Endothelial cell of umbilical vein (primary cell): ENCODE measurements at regions not wholly inside any gene's neighbourhood (a gene's known extent, or its start where the extent isn't known, plus 50 kb on each side); places are given as distances from the start of the nearest gene placed in this dataset.

ENCODE experiments used
- BruUV-seq: library from RNA; stranded (reverse); fragments of 400-500 nt; replicated peaks from 2 replicates; lab custom pipeline; 2021; lab: Mats Ljungman, UMichigan
- CTCF ChIA-PET: fragments of 300-600, 350-600 bp; sonication (Branson Sonifier 250); formaldehyde crosslinking; loops from one replicate; lab custom pipeline; 2021; ENCODE audit warnings: antibody characterized with exemption, inconsistent platforms; lab: Charles Lee
- POLR2A ChIA-PET: fragments of 300-600, 350-600 bp; sonication (Branson Sonifier 250); formaldehyde crosslinking; loops from one replicate; lab custom pipeline; 2021; ENCODE audit warnings: antibody characterized with exemption, inconsistent platforms; lab: Charles Lee
- DNase-seq: peaks from one replicate; pipeline ENCODE4 v3.0.0-alpha.2; 2011; ENCODE audit warnings: low read depth, low spot score
- FAIRE-seq: peaks from 2 replicates; lab custom pipeline; 2011; peaks lifted over from hg19 to GRCh38; lab: Jason Lieb, UNC
- H2AFZ ChIP-seq: 2 replicates; pipeline ENCODE4 v1.6.0; 2012; ENCODE audit warnings: low read depth, low read length, control low read depth, inconsistent platforms
- H3K27ac ChIP-seq: 2 replicates; pipeline ENCODE4 v1.5.1; 2011; ENCODE audit warnings: low read depth, mild to moderate bottlenecking, control low read depth, low read length, moderate library complexity; ENCODE audit not compliant: insufficient read depth
- H3K27me3 ChIP-seq, 2 experiments: 2 replicates each; pipeline versions ENCODE4 v1.6.0 to v1.6.1; 2011; ENCODE audit warnings: low read length in 2 of 2, mixed read lengths in 1 of 2; ENCODE audit not compliant: control insufficient read depth in 2 of 2, insufficient read depth in 2 of 2
- H3K36me3 ChIP-seq, 2 experiments: 2 replicates in 1 of 2; 3 replicates in 1 of 2; pipeline ENCODE4 v1.5.1; 2011; ENCODE audit warnings: low read length in 2 of 2, mild to moderate bottlenecking in 1 of 2, moderate library complexity in 1 of 2; ENCODE audit not compliant: control insufficient read depth in 2 of 2, insufficient read depth in 2 of 2; ENCODE audit errors: extremely low read depth in 1 of 2
- H3K4me1 ChIP-seq: 3 replicates; pipeline ENCODE4 v1.5.1; 2011; ENCODE audit warnings: mild to moderate bottlenecking, low read length; ENCODE audit not compliant: control insufficient read depth, insufficient read depth; ENCODE audit errors: extremely low read depth
- H3K4me2 ChIP-seq: 2 replicates; pipeline ENCODE4 v1.6.1; 2011; ENCODE audit warnings: low read length, control low read depth, mixed read lengths; ENCODE audit not compliant: insufficient read depth
- H3K4me3 ChIP-seq, 3 experiments: fragments of 200-600 bp in 1 of 3; sonication (generic), shearing (Covaris generic) in 1 of 3; replicated peaks in 1 of 3; 2 replicates each; pipeline ENCODE4 v1.5.1; 2011 to 2016; ENCODE audit warnings: control low read depth in 3 of 3, low read length in 3 of 3, mild to moderate bottlenecking in 2 of 3, inconsistent platforms in 1 of 3, low read depth in 1 of 3, moderate library complexity in 1 of 3; ENCODE audit not compliant: insufficient read depth in 1 of 3
- H3K79me2 ChIP-seq: 2 replicates; pipeline ENCODE4 v1.6.0; 2012; ENCODE audit warnings: low read length, inconsistent platforms; ENCODE audit not compliant: control insufficient read depth, insufficient read depth
- H3K9ac ChIP-seq: replicated peaks from 2 replicates; pipeline ENCODE3; 2011; ENCODE audit warnings: low read length, control low read depth; ENCODE audit not compliant: insufficient read depth; ENCODE audit errors: extremely low read depth
- H3K9me1 ChIP-seq: replicated peaks from 3 replicates; pipeline ENCODE4 v1.6.0; 2011; ENCODE audit warnings: mild to moderate bottlenecking, low read length; ENCODE audit not compliant: control insufficient read depth, insufficient read depth; ENCODE audit errors: extremely low read depth
- H3K9me3 ChIP-seq: replicated peaks from 2 replicates; pipeline ENCODE4 v1.5.1; 2012; ENCODE audit warnings: low read length, inconsistent platforms; ENCODE audit not compliant: control insufficient read depth, insufficient read depth
- H4K20me1 ChIP-seq: replicated peaks from 2 replicates; pipeline ENCODE3; 2011; ENCODE audit warnings: mild to moderate bottlenecking, low read length; ENCODE audit not compliant: control insufficient read depth, insufficient read depth; ENCODE audit errors: extremely low read depth
- EZH2 ChIP-seq: IDR thresholded peaks from 2 replicates; pipeline ENCODE4 v1.6.1; 2012; ENCODE audit warnings: borderline replicate concordance, low read depth, mild to moderate bottlenecking, moderate library complexity, low read length, inconsistent platforms; ENCODE audit not compliant: severe bottlenecking
- FOS ChIP-seq: IDR thresholded peaks from 2 replicates; pipeline ENCODE4 v1.6.1; 2011; ENCODE audit warnings: mild to moderate bottlenecking, low read length, moderate library complexity, borderline replicate concordance; ENCODE audit not compliant: insufficient read depth
- MYC ChIP-seq: IDR thresholded peaks from one replicate; pipeline ENCODE4 v1.6.1; 2011; ENCODE audit warnings: mild to moderate bottlenecking, low read depth, low read length
- POLR2A ChIP-seq: IDR thresholded peaks from 2 replicates; pipeline ENCODE4 v1.6.1; 2012; ENCODE audit warnings: low read depth, mild to moderate bottlenecking, control low read depth, low read length
- dilution Hi-C: fragments of 300-500 bp; cut with MboI; formaldehyde crosslinking; loops from one replicate; pipeline ENCODE4 v1.15.0; 2019; ENCODE audit warnings: low sequenced_read_pairs; ENCODE audit not compliant: extremely low pct_ligation_motif_present
- intact Hi-C: fragments of 100-400 bp; cut with micrococcal nuclease; formaldehyde crosslinking; loops from one replicate; pipeline ENCODE4 v1.10.0; 2022
- TF ChIP-seq, protein P1 (sequence below), 2 donors: IDR thresholded peaks; 1 replicate in 1 of 2; 2 replicates in 1 of 2; pipeline ENCODE4 v1.5.1; 2011; ENCODE audit warnings: low read length in 2 of 2, mild to moderate bottlenecking in 2 of 2, moderate library complexity in 2 of 2, control low read depth in 1 of 2, inconsistent platforms in 1 of 2, low read depth in 1 of 2; ENCODE audit not compliant: insufficient read depth in 1 of 2; ENCODE audit errors: extremely low read depth in 1 of 2

DNA sequence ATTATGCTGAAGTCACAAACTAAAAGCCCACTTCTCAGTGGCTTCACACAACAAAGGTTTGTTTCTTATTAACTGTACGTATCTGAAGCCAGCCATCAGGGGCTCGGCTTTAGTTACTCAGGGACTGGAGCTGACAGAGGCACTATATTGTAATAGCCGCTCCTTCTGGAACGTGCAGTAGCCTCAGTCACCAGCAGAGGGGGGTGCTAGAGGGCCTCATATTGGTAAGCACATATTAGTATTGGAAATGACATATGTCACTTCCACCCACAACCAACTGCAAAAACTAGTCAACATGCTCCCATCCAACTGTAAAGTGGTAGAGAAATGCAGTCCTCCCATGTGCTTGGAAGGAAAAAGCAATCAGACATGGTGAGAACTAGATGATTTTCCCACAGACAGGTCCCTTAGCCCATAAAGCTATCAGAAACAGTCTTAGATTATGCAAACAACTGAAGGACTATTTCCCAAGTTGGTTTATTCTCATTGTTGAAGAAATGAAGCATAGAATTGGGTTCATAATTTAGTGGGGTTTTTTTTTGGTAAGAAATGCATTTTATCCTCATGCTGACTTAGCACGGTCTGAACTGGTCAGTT, 183.6 kb upstream of the G2E3 start:
- intact Hi-C loops: loop anchor here (1.0 to 5.0 kb wide), 2 partner anchors 67 to 147 kb away; no protein-coding TSS in a partner anchor
- no peaks in the 10 kb centered on the region for H3K27me3 ChIP-seq
- ChIA-PET POLR2A (no interaction called here), CTCF (interaction anchor here (0.6 to 3.9 kb wide), 16 partner anchors 8 to 1879 kb away, joined by 3 to 32 read pairs (median 3); no protein-coding TSS in a partner anchor)
- dilution Hi-C loops: no loop called here
- no peaks in the 10 kb centered on the region for H4K20me1 ChIP-seq
- FAIRE-seq (peak; percentile 74), DNase-seq (peak; percentile 68)
- no peaks in the 10 kb centered on the region for H3K79me2 ChIP-seq
- H2AFZ ChIP-seq: no peak overlapping the region
- H3K36me3 ChIP-seq: no peaks in the 10 kb centered on the region
- no peaks in the 10 kb centered on the region for H3K9me3 ChIP-seq
- H3K9ac ChIP-seq: no peak overlapping the region
- no peaks in the 10 kb centered on the region for H3K9me1 ChIP-seq
- no peaks in the 10 kb centered on the region for H3K4me1 ChIP-seq
- H3K4me3 ChIP-seq: no peak overlapping the region
- no peak for TF ChIP-seq MYC
- no peak for TF ChIP-seq EZH2
- TF ChIP-seq, protein P1, sequence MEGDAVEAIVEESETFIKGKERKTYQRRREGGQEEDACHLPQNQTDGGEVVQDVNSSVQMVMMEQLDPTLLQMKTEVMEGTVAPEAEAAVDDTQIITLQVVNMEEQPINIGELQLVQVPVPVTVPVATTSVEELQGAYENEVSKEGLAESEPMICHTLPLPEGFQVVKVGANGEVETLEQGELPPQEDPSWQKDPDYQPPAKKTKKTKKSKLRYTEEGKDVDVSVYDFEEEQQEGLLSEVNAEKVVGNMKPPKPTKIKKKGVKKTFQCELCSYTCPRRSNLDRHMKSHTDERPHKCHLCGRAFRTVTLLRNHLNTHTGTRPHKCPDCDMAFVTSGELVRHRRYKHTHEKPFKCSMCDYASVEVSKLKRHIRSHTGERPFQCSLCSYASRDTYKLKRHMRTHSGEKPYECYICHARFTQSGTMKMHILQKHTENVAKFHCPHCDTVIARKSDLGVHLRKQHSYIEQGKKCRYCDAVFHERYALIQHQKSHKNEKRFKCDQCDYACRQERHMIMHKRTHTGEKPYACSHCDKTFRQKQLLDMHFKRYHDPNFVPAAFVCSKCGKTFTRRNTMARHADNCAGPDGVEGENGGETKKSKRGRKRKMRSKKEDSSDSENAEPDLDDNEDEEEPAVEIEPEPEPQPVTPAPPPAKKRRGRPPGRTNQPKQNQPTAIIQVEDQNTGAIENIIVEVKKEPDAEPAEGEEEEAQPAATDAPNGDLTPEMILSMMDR (IDR thresholded peaks at IDR 0.05; ENCODE audit: extremely low read depth in 1 of 2, insufficient read depth in 1 of 2, low read depth in 1 of 2, low read length in 2 of 2): peak; percentile 80 to 86
- no peak for TF ChIP-seq POLR2A
- TF ChIP-seq FOS: no peak
- BruUV-seq: no TSS peak
- H3K27ac ChIP-seq: no peak overlapping the region
- H3K4me2 ChIP-seq: no peak overlapping the region
